ENCODE measurements at regions not wholly inside any gene's neighbourhood (a gene's known extent, or its start where the extent isn't known, plus 50 kb on each side); places are given as distances from the start of the nearest gene placed in this dataset.
A peak's percentile ranks its signal among the peaks of the same experiment; 100 is the strongest.
"Not testable (repeated sequence)": the region's sequence is repeated elsewhere in the genome, so short reads cannot be mapped to it uniquely, and the experiment has no call there.

DNA sequence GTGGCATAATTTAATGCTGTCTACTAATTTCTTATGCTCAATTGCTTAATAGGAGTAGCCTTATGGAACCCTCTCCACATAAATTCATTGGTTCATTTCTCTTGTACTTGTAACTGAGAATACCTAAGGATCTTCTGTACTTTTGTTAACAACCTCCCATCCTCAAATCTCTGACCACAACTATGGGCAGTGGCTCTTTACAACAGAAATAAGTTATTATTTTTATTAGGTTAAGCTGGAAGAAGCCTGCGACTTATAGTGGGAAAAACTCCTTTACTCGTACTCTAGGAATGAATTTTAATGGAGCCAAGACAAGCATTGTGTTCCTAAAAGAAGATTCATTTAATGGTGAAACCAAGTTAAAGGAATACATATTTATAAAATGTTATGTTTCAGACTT, 337.1 kb upstream of the CTSO start (continued):
- TF ChIP-seq, protein P1, sequence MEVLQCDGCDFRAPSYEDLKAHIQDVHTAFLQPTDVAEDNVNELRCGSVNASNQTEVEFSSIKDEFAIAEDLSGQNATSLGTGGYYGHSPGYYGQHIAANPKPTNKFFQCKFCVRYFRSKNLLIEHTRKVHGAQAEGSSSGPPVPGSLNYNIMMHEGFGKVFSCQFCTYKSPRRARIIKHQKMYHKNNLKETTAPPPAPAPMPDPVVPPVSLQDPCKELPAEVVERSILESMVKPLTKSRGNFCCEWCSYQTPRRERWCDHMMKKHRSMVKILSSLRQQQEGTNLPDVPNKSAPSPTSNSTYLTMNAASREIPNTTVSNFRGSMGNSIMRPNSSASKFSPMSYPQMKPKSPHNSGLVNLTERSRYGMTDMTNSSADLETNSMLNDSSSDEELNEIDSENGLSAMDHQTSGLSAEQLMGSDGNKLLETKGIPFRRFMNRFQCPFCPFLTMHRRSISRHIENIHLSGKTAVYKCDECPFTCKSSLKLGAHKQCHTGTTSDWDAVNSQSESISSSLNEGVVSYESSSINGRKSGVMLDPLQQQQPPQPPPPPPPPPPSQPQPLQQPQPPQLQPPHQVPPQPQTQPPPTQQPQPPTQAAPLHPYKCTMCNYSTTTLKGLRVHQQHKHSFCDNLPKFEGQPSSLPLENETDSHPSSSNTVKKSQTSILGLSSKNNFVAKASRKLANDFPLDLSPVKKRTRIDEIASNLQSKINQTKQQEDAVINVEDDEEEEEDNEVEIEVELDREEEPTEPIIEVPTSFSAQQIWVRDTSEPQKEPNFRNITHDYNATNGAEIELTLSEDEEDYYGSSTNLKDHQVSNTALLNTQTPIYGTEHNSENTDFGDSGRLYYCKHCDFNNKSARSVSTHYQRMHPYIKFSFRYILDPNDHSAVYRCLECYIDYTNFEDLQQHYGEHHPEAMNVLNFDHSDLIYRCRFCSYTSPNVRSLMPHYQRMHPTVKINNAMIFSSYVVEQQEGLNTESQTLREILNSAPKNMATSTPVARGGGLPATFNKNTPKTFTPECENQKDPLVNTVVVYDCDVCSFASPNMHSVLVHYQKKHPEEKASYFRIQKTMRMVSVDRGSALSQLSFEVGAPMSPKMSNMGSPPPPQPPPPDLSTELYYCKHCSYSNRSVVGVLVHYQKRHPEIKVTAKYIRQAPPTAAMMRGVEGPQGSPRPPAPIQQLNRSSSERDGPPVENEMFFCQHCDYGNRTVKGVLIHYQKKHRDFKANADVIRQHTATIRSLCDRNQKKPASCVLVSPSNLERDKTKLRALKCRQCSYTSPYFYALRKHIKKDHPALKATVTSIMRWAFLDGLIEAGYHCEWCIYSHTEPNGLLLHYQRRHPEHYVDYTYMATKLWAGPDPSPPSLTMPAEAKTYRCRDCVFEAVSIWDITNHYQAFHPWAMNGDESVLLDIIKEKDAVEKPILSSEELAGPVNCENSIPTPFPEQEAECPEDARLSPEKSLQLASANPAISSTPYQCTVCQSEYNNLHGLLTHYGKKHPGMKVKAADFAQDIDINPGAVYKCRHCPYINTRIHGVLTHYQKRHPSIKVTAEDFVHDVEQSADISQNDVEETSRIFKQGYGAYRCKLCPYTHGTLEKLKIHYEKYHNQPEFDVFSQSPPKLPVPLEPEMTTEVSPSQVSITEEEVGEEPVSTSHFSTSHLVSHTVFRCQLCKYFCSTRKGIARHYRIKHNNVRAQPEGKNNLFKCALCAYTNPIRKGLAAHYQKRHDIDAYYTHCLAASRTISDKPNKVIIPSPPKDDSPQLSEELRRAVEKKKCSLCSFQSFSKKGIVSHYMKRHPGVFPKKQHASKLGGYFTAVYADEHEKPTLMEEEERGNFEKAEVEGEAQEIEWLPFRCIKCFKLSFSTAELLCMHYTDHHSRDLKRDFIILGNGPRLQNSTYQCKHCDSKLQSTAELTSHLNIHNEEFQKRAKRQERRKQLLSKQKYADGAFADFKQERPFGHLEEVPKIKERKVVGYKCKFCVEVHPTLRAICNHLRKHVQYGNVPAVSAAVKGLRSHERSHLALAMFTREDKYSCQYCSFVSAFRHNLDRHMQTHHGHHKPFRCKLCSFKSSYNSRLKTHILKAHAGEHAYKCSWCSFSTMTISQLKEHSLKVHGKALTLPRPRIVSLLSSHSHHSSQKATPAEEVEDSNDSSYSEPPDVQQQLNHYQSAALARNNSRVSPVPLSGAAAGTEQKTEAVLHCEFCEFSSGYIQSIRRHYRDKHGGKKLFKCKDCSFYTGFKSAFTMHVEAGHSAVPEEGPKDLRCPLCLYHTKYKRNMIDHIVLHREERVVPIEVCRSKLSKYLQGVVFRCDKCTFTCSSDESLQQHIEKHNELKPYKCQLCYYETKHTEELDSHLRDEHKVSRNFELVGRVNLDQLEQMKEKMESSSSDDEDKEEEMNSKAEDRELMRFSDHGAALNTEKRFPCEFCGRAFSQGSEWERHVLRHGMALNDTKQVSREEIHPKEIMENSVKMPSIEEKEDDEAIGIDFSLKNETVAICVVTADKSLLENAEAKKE (CRISPR knock-in tag; IDR thresholded peaks at IDR 0.05) = no peak
- TF ChIP-seq ZNF114 (CRISPR knock-in tag; IDR thresholded peaks at IDR 0.05) (no peak), REST (IDR thresholded peaks at IDR 0.05; ENCODE audit: unreplicated experiment) (no peak), ZNF331 (CRISPR knock-in tag; IDR thresholded peaks at IDR 0.05; ENCODE audit: low read depth) (no peak), POLR2AphosphoS5 (IDR thresholded peaks at IDR 0.05; ENCODE audit: low read depth) (no peak), CREB1 (CRISPR knock-in tag; IDR thresholded peaks at IDR 0.05; ENCODE audit: low read depth) (no peak)

DNA sequence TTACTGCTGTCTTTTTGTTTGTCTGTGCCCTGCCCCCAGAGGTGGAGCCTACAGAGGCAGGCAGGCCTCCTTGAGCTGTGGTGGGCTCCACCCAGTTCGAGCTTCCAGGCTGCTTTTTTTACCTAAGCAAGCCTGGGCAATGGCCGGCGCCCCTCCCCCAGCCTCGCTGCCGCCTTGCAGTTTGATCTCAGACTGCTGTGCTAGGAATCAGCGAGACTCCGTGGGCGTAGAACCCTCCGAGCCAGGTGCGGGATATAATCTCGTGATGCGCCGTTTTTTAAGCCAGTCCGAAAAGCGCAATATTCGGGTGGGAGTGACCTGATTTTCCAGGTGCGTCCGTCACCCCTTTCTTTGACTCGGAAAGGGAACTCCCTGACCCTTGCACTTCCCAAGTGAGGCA, 336.4 kb upstream of the CTSO start:
- not testable (repeated sequence) for H3K9me2 ChIP-seq (ENCODE audit: insufficient read depth); H4K20me1 ChIP-seq (replicated peaks; ENCODE audit: insufficient read depth); H3K4me2 ChIP-seq; H3K27ac Mint-ChIP-seq; H3F3A ChIP-seq (replicated peaks; ENCODE audit: low read depth); ATAC-seq; H3K79me2 ChIP-seq (replicated peaks; ENCODE audit: insufficient read depth); H3K27me3 Mint-ChIP-seq (ENCODE audit: insufficient read depth, low read depth, poor library complexity); H3K36me3 Mint-ChIP-seq (ENCODE audit: low read depth); H3K27me3 ChIP-seq (ENCODE audit: insufficient read depth); H3K36me3 ChIP-seq (ENCODE audit: insufficient read depth); H2AFZ ChIP-seq; H3K4me1 Mint-ChIP-seq; H3K4me1 ChIP-seq (ENCODE audit: insufficient read depth); DNase-seq (ENCODE audit: low spot score); H3K9me3 Mint-ChIP-seq; H3K27ac ChIP-seq (ENCODE audit: low read depth)
- peak overlapping the region; percentile 47 for H3K4me3 ChIP-seq
- H3K4me3 Mint-ChIP-seq = peak overlapping the region; percentile 56; the same call in 2 of the 3 replicates

Measured in GM23338 (cell line).